SH-SY5Y (cell line): ENCODE measurements at regions not wholly inside any gene's neighbourhood (a gene's known extent, or its start where the extent isn't known, plus 50 kb on each side); places are given as distances from the start of the nearest gene placed in this dataset.

ENCODE experiments used
- GATA2 ChIP-seq: IDR thresholded peaks from 2 replicates; pipeline ENCODE4 v1.6.1; 2011; ENCODE audit warnings: mild to moderate bottlenecking, low read depth, low read length
- GATA3 ChIP-seq: IDR thresholded peaks from 2 replicates; pipeline ENCODE4 v1.6.1; 2011; ENCODE audit warnings: low read depth, mild to moderate bottlenecking, low read length, moderate library complexity

DNA sequence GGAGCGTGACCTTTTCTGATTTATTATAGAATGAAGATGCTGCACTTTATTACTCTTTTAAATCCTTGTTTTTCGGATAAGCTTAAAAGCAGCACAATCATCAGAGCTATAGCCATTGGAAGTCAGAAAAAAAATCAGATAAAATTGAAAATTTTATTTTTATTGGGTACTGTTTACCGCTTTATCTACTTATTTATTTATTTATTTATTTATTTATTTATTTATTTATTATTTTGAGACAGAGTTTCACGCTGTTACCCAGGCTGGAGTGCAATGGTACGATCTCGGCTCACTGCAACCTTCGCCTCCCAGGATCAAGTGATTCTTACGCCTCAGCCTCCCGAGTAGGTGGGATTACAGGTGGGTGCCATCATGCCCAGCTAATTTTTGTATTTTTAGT is 83.1 kb upstream of the CHRM3 start:
- TF ChIP-seq GATA2 (no peak), GATA3 (no peak)
